HG02981 (cell line): ENCODE measurements at regions not wholly inside any gene's neighbourhood (a gene's known extent, or its start where the extent isn't known, plus 50 kb on each side); places are given as distances from the start of the nearest gene placed in this dataset.
"Not testable (repeated sequence)": the region's sequence is repeated elsewhere in the genome, so short reads cannot be mapped to it uniquely, and the experiment has no call there.

ENCODE experiments used
- ATAC-seq: cut with Tn5 transposase; IDR thresholded peaks from one replicate; pipeline ENCODE4 v1.9.1; 2021; ENCODE audit warnings: mild to moderate bottlenecking, moderate library complexity; ENCODE audit not compliant: unreplicated experiment

DNA sequence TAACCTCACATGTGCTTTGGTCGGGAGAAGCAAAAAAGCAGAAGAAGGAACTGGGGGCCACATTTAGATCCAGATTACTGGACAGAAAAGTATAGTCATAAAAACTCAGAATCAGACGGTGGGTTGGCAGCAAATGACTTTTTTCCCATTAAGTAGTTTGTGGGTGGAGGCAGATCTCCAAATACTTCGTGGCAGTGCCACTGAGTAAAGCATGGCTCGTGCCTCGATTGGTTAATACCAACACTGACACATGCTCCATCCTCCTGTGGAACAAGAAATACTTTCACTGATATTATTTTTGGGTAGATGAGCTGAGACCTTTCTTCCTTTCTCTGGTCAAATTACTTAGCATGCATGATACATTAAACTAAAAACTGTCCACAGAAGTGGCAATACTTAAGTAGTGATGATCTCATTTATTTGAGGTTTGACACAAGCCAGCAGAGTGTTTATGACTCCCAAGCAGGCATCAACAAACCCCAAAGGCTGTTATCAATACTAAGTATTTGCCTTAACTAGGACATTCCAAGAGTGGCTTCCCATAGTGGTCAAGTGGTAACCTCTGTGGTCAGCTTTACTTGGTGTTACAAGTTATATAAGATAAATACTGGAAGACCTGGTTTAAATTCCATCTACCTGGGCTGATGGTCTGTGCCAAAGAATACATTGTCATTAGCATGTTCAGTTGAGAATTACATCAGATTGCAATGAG lies 500.0 kb upstream of the RUNX1 start:
- ATAC-seq = no peak

DNA sequence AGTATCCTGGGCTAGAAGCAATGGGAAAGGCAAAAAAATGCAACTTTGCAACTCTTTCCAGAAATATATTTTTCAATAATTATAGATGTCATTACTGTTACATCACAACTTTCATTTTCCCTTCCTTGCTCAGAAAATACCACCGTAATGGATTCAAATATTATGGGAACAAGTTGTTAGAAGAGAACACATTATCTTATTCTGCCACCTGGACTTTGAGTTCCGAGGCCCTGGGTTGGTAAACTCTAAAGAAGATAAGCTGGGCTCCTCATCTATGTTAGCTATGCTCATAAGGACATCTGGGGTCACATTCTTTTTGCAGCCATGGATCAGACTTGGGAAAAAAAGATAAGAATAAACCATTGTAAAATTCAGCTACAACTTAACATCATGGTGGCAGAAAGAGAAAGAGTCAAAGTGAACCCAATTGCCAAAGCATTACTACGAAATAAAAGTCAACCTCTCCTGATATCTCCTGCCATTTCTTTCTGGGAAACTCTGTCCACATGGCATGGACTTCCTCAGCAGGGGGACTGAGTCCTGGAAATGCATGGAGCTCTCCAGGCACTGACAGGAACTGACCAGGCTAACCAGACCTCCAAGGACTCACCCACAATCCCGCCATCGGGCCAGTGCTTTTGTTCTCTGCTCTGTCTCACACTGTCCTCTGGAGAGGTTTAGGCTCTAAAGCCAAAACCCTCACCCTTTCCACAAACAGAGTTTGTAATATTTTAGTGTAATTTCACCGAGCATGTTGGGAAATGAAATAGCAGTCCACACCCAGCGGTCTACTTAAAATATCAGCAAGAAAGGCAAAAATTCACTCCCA lies 499.1 kb upstream of the RUNX1 start:
- ATAC-seq = no peak

DNA sequence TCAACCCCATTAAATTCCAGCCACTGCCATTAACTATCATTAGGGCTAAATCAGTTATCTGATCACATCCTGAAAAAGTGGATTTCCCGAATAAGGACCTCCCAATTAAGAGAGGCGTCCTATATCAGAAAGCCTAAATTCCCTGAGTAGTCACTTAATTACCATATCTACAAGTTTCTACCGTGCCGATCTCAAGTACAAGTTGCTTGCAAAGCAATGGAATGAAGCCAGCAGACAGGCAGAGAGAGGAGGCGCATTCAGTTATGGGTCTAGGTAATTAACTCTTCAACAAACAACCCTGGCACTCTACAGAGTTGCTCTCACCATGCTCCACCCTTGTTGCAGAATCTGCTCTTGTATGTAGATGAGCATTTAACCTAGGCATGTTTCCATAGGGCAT lies 494.6 kb upstream of the RUNX1 start:
- no peak for ATAC-seq

DNA sequence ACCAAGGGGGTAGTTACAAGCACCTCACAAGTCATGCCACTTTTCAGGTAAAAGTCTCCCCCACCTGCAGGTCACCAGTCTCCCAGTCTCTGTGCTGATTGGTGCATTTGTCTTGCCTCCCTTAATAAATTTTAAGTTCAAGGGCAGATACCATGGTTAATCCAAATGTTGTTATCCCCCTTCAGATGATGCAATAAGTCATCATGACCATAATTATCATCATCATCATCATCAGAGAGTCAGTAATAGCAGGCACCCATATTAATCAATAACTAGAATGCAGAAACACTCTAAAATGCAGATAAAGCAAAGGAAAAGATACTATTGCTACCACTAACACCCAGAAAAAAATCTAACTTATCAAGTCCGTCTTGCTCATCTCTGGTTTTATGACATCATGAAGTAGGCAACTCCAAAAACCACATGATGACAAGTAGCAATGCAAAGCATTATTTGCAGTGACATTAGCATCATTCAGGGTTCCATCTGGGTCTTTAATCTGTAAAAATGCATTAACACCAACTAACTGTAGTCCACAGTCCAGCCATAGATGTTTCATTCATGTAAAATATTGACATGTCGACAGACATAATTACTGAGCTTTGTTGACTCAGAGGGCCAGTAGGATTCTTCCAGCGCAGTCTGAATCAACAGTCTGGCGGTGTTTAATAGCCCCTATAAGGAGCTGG lies 492.0 kb upstream of the RUNX1 start:
- no peak for ATAC-seq

DNA sequence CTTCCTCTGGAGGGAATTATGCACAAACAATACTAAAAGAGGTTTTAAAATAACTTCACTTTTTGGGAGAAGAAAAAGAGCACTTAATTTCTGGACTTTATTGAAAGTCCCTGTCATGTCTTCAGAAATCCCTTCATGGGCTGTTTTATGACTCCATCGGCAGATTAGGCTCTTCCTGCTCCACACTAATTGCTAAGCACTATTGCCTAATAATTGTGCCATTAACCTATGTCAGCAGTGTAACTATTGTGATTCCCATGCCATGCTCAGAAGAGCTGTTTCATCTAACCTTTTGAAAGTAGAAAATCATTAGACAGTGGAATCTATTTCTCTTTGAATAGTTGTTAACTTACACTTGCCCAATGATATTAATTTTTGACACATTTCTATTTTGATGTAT lies 489.3 kb upstream of the RUNX1 start:
- no peak for ATAC-seq

DNA sequence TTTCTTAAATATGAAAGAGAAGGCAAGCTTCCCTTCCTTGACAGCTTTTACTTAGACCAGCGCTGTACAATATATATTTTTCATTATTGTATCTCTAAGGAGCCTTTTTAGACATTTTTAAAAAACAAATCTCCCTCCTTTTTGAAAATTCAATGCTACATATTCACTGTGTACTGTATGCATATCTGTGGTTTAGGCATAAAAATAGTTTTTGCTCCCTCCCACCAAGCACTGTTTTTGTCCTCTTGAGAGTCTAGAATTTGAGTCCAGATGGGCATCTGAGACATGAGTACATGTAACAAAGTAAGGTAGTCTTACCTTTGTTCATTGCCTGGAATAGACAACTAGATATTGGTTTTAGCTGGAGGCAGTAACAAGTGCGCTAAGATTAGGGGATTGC lies 488.5 kb upstream of the RUNX1 start:
- ATAC-seq = no peak

DNA sequence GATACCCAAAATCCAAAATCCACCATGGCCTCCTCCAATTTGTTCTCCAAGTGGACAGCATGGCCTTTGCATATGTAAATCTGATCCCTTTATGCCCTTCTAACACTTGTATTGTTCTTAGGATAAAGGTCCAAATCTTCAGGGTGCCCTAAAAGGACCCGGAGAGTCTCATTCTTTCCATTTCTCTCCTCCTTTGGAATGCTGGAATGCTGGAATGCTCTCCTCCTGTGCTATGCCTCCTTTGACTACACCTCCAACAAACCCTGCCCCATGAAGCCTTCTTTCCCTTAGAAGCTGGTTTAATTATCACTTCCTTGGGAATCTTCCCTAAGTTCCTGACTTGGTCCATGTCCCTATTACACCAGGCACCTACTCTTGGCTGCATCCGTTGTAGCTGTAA lies 484.8 kb upstream of the RUNX1 start:
- no peak for ATAC-seq

DNA sequence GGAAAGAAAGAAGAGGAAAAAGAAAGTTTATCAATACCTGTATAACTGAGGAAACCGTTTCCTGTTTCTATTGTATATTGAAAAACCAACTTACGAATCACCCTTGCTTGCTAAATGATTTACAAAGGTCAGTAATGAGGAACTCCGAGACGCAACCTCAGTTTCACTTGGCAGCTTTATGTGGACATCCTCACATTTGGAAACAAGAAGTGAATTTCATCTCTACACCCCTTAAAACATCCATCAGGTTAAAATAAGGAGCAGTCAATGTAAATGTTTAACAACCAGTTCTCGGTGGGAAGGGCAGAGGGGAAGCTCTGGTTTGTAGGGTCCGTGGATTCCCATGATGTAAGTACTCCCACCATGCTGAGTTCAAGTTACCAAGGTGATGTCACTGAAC lies 481.7 kb upstream of the RUNX1 start:
- no peak for ATAC-seq

DNA sequence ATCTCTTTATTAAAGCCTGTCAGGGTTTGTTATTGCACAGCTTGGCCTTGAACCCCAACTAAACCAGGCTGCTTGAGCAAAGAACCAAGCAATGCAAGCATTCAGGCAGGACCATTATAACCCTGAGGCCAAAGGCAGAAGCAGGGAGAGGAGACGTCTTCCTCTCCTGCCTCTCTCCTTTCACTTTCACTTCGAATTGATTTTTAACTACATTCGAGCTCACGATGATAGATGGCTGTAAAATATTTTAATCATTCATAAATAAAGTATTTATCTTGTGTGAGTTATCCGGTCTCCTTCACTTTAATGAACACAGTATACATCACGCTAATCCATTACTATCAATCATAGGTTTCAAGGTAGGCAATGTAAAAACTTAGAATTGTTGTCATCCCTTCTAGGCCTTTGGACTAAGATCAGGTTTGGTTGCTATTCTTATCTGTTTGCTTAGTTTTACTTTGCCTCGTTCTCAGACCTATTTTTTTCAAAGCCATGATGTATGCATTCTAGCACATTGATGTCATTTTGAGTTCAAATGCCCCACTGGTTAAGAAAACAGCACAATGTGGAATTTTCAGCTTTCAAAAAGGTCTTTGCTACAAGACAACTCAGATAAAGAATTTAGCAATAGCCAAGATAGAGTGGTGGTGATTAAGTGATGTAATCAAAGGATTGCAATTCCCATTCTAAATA lies 480.2 kb upstream of the RUNX1 start:
- no peak for ATAC-seq

DNA sequence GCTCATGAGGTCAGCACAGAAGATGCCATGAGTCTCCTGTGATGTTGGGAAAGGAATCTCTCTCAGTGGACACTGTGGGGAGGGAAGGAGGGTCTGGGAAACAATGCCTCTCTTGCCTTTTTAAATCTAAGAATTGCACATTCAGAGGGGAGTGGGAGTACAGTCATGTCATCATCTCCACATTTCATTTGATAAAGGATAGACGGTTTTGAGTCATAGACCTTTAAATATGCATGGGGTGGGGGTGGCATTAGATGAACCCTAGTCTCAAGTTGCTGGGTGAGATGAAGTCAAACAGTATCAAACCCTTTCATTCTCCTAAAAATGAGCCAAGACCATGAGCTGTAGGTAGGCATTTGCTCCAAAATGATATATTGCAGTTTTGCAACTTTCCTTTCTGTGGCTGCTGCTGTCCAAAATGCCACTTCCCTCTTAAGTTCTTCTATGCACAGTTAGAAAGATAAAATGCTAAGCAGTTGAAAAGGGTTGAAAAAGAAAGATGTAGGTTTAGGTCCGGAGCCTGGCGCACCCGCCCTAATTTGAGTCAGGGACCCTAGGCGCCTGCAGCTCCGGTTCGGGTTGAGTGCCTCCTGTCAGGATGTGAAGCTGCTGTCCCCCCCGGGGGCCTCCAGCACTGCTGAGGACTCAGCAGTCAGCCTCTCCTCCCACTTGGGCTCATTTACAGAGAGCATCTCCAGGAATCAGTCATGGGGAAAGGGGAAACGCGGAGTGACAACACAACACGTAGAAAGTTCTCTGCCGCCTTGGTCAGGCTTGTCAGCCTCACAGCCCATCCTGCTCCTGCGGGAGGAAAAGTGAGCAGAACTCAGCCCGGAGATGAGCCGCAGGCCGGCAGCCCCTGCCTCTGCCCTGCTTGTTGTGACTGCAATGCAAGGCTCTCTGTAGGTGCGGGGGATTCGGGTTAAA lies 479.3 kb upstream of the RUNX1 start:
- no peak for ATAC-seq

DNA sequence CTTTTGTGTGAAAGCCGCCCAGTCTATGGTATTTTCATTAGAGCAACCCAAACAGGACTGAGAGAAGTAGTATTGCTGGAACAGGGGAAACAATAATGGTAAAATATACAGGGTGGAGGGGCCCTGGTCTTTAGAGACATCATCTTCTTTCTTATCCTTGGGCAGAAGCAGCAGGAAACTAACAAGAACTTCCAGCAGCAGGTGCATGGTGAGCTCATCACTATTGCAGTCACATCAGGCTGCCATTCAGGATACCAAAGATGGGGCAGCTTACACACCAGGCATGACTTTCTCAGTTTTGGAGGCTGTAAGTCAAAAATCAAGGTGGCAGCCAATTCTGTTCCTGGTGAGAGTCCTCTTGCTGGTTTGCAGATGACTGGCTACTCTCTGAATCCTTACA lies 478.3 kb upstream of the RUNX1 start:
- no peak for ATAC-seq

DNA sequence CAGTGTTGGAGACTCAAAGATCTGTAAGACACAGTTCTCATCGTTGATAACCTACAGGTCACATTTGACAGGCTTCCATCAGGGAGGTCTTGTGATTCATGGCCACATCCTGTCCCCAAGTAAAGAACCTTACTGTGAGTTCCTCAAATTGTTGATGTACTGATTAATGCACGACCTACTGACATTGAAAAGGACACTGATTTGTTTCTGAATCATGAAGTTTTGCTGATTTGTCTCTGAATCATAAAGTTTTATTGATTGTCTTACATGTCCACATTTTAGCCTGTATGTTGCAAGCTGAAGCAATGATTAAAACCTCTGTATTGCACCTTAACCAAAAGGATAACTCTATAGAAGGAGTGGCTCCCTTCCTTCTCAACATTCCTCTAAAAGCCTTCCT lies 476.3 kb upstream of the RUNX1 start:
- no peak for ATAC-seq

DNA sequence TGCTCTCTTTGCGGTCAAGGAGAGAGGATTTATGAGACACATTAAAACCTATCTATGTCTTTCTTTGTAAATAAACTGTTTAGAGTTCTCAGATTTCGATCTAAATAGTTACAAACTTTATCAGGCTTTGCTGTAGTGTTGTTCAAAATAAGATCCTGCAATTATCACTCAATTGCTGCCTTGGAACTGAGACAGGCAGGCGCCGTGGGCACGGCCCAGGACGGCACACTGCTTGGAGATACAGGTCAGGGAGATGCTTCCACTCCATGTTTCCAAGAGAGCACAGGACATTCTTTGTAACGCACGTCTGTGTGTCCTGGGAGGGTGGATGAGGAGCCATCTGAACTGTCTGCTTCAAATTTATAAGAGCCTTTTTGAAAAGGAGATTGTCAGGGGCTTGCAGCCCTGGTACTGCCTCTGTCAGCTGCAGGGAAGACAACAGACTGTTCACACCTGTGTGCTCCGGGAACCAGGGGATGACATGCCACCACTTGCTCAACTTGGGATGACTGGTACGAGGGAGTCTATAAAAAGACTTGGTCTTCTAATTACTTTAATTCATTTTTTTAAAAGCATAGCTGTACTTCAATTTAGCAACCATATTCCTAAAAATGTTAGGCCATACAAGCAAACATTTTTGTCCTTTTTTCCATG lies 472.9 kb upstream of the RUNX1 start:
- no peak for ATAC-seq

DNA sequence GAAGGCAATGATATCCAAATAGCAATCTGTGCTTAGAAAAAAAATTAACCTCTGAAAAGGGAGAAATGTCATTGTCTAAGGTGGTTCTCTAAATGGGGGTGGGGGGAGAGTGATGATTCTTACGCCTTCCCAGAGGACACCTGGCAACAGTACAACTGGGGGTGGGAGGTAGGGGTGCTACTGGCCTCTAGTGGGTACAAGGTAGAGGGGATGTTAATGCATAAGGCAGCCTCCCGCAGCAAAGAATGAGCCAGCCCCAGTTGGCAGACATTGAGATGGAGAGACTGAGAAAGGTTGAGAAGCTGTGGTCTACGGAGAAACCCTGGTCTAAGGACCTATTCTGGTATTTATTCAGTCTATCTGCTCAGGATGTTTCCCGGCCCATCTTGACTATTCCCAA lies 472.2 kb upstream of the RUNX1 start:
- no peak for ATAC-seq

DNA sequence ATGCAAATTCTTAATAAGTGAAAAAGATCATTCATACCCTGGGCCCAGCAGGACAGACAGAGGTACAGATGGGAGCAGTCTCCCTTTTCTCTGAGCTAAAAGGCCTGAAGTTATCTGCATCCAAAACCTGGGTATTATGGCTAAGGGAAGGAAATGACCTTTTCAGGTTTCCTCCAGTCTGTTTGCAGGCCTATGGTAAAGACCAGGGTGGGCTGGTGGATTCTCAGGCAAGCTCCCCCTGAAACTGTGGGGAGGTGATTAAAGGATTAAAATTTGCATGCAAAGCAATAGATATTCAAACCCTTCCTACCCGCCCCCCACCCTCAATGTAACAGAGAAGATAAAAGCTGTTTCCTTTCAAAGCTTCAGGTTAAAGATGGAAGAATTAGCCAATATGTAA lies 471.8 kb upstream of the RUNX1 start:
- ATAC-seq = no peak

DNA sequence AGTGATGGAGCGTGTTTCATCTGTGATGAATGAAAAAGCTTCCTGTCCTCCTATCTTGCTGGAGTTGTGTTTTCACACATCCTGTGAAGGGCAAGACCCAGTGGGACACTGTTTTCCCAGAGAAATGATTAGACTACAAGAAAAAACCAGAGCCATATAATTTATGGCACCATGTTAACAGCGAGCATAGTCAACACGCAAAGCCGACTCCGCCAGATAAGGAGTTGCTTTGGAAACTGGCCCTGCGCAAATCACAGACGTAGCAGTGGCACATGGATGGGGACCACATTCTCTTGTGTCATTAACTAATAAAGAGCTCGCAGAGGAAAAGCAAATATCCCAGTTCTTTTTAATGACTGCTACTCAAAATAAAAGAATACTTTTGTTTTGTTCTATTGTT lies 471.2 kb upstream of the RUNX1 start:
- ATAC-seq = no peak

DNA sequence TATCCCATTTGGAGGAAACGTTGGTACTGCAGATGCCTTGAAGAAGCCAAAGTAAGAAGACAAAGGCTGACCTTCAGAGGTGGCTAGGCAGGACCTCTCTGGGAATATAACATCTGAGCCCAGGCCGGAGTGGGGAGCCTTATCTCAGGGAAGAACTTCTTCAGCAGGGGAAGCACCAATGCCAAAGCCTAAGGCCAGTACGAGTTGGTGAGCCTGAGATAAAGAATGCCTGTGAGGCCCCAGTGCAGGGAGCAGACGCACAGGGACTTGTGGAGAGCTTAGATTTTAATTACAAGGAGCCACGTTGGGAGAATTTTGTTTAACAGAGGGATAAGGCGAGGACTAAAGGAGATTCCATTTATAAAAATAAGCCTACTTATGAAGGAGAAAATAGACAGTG lies 468.8 kb upstream of the RUNX1 start:
- ATAC-seq = no peak

DNA sequence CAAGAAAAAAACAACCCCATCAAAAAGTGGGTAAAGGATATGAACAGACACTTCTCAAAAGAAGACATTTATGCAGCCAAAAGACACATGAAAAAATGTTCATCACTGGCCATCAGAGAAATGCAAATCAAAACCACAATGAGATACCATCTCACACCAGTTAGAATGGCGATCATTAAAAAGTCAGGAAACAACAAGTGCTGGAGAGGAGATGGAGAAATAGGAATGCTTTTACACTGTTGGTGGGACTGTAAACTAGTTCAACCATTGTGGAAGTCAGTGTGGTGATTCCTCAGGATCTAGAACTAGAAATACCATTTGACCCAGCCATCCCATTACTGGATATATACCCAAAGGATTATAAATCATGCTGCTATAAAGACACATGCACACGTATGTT lies 467.2 kb upstream of the RUNX1 start:
- ATAC-seq = not testable (repeated sequence)

DNA sequence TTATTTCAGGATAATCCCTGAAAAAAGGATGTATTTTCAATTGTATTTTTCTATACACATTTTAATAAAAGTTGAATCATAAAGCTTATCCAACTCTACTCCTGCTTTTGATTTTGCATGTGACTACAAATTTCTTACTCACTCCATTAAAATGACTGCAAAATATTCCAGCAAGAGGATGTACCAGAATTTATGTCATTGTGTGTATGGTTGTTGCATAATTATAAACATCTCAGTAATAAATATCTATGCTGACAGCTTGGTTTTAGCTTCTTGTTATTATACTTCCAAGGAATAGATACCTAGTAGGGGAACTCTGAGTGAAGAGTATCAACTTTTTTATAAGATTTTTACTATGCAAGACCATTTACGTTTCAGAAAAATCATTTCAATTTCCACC lies 463.2 kb upstream of the RUNX1 start:
- no peak for ATAC-seq

DNA sequence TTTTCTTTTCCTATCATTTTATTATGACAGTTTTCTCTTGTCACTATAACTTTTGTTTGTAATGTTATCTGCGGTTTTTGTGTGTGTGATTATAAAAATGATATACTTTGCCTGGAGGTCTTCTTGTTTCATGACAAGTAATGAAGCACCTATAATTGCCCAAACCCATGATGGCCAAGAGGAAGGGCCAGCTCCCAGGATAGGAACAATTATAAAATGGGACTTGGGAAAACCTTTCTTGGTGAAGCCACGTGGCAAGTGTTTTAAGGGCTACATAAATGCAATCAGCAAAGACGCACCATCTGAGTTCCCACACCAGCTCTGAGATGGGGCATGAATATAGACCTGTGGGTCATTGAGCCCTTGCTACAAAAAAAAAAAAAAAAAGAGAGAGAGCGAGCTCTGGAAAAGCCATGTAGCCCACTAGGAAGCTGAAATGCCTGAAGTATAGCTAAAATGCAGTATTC lies 462.6 kb upstream of the RUNX1 start:
- no peak for ATAC-seq
